ENCODE measurements at regions not wholly inside any gene's neighbourhood (a gene's known extent, or its start where the extent isn't known, plus 50 kb on each side); places are given as distances from the start of the nearest gene placed in this dataset.
A peak's percentile ranks its signal among the peaks of the same experiment; 100 is the strongest.

- in situ Hi-C loops (cut with HindIII; ENCODE audit: low pct_unique_long_range_greater_than_20kb, low sequenced_read_pairs): no loop called here
- no peak for TF ChIP-seq JUND (IDR thresholded peaks at IDR 0.05; ENCODE audit: low read depth)
- DNase-seq (ENCODE audit: low read depth in 1 of 2, low spot score in 1 of 2): no peak
Measured at GRCh38 chr4:22167201-22167600, 218.6 kb upstream of the KCNIP4 start.

DNA sequence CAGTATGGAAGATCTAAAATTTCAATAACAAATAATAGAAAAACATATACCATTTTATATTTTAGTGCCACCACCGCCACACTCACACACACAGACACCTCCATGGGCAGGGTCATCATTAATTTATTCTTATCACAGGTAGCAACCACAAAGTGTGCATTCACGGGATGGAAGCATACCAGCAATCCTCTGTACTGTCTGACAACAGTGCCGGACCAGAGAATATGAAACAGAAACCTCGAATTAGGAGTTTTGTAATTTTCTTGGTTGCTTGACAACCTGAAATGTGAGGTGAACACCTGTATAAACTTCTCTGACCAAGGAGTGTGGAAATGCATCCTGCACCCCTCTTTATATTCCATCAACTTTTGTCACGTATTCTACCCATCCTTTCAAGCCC, 213.9 kb upstream of the KCNIP4 start:
- no peak for DNase-seq (ENCODE audit: low read depth in 1 of 2, low spot score in 1 of 2)
- TF ChIP-seq JUND (IDR thresholded peaks at IDR 0.05; ENCODE audit: low read depth): no peak
- in situ Hi-C loops (cut with HindIII; ENCODE audit: low pct_unique_long_range_greater_than_20kb, low sequenced_read_pairs): no loop called here

GRCh38 chr4:22130741-22131140, 182.2 kb upstream of the KCNIP4 start:
- DNase-seq (ENCODE audit: low read depth in 1 of 2, low spot score in 1 of 2): no peak
- in situ Hi-C loops (cut with HindIII; ENCODE audit: low pct_unique_long_range_greater_than_20kb, low sequenced_read_pairs): no loop called here
- TF ChIP-seq JUND (IDR thresholded peaks at IDR 0.05; ENCODE audit: low read depth): no peak

DNA sequence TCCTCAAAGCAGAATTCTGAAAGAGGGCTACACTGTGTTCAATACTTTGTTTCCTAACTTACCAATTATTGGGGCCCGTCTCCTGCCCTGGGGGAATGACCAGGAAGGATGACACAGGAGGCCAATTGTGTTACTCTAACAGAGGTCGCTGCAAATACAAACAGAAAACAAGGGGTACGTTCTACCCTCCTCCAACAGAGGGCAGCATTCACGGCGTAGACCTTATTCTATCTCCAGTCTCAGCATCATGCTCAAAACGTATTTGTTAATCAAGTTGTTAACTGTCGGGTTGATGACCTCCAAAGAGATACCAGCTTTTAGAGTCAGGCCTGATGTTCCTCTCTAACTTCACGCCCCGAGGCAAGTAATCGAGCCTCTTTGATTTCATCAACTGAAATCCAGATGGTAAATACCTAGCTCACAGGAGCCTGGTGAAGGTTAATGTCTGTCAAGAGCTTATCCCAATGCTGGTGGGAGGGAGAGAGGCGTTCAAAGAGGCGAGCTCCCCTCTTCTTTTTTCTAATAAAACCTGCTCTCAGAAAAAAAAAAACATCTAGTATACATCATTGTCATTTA, 181.0 kb upstream of the KCNIP4 start:
- DNase-seq (ENCODE audit: low read depth in 1 of 2, low spot score in 1 of 2): peak in 1 of 2 experiments; percentile 32
- TF ChIP-seq JUND (IDR thresholded peaks at IDR 0.05; ENCODE audit: low read depth): no peak
- in situ Hi-C loops (cut with HindIII; ENCODE audit: low pct_unique_long_range_greater_than_20kb, low sequenced_read_pairs): no loop called here

GRCh38 chr4:22122062-22122461, 173.5 kb upstream of the KCNIP4 start:
- DNase-seq (ENCODE audit: low read depth in 1 of 2, low spot score in 1 of 2): no peak
- in situ Hi-C loops (cut with HindIII; ENCODE audit: low pct_unique_long_range_greater_than_20kb, low sequenced_read_pairs): no loop called here
- TF ChIP-seq JUND (IDR thresholded peaks at IDR 0.05; ENCODE audit: low read depth): no peak

- in situ Hi-C loops (cut with HindIII; ENCODE audit: low pct_unique_long_range_greater_than_20kb, low sequenced_read_pairs): no loop called here
- no peak for DNase-seq (ENCODE audit: low read depth in 1 of 2, low spot score in 1 of 2)
- TF ChIP-seq JUND (IDR thresholded peaks at IDR 0.05; ENCODE audit: low read depth): no peak
Measured at GRCh38 chr4:22115262-22115661, 166.7 kb upstream of the KCNIP4 start.

GRCh38 chr4:22103768-22104167, 155.2 kb upstream of the KCNIP4 start:
- DNase-seq (ENCODE audit: low read depth in 1 of 2, low spot score in 1 of 2): no peak
- TF ChIP-seq JUND (IDR thresholded peaks at IDR 0.05; ENCODE audit: low read depth): no peak
- in situ Hi-C loops (cut with HindIII; ENCODE audit: low pct_unique_long_range_greater_than_20kb, low sequenced_read_pairs): no loop called here

- DNase-seq (ENCODE audit: low read depth in 1 of 2, low spot score in 1 of 2): no peak
- in situ Hi-C loops (cut with HindIII; ENCODE audit: low pct_unique_long_range_greater_than_20kb, low sequenced_read_pairs): no loop called here
- no peak for TF ChIP-seq JUND (IDR thresholded peaks at IDR 0.05; ENCODE audit: low read depth)
Measured at GRCh38 chr4:22099896-22100295, 151.3 kb upstream of the KCNIP4 start.

- DNase-seq (ENCODE audit: low read depth in 1 of 2, low spot score in 1 of 2): no peak
- in situ Hi-C loops (cut with HindIII; ENCODE audit: low pct_unique_long_range_greater_than_20kb, low sequenced_read_pairs): no loop called here
- TF ChIP-seq JUND (IDR thresholded peaks at IDR 0.05; ENCODE audit: low read depth): no peak
Measured at GRCh38 chr4:22097596-22097995, 149.0 kb upstream of the KCNIP4 start.

DNA sequence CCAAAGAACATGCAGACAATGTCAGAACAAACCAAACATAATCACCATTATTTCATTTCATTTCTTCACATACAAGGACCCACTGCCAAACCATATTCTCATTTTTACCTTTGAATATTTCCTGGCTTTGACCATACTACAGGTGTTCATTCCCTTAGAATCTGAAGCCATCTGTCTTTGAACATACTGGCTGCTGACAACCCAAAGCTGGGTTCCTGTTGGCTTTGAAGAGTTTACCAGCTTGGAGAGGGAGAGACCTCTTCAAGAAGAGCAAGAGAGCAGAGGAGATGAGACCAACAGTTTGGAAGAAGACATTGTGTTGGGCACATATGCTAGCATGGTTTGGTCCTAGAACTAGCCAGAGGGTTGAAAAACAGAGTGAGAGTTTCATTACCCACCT, 145.6 kb upstream of the KCNIP4 start:
- in situ Hi-C loops (cut with HindIII; ENCODE audit: low pct_unique_long_range_greater_than_20kb, low sequenced_read_pairs): no loop called here
- DNase-seq (ENCODE audit: low read depth in 1 of 2, low spot score in 1 of 2): no peak
- TF ChIP-seq JUND (IDR thresholded peaks at IDR 0.05; ENCODE audit: low read depth): no peak

DNA sequence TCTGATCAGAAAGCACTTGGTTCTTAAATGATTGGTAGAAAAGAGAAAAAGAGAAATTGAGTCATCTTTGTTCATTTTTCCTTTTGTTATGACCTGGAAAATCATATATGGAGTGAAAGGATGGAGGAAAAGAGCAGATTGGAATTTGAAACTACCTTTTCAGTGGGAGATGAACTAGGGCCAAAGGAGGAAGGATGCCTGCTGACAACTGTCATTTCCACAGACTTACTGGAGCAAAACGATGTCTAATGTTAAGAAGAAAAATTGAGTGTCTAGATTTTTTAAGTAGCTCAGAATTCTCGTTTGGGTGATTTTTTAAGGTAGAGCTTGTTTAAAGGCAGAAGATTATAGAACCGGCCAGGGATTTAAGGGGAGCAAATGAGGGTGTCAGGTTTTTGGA, 144.6 kb upstream of the KCNIP4 start:
- no peak for DNase-seq (ENCODE audit: low read depth in 1 of 2, low spot score in 1 of 2)
- in situ Hi-C loops (cut with HindIII; ENCODE audit: low pct_unique_long_range_greater_than_20kb, low sequenced_read_pairs): no loop called here
- no peak for TF ChIP-seq JUND (IDR thresholded peaks at IDR 0.05; ENCODE audit: low read depth)

DNA sequence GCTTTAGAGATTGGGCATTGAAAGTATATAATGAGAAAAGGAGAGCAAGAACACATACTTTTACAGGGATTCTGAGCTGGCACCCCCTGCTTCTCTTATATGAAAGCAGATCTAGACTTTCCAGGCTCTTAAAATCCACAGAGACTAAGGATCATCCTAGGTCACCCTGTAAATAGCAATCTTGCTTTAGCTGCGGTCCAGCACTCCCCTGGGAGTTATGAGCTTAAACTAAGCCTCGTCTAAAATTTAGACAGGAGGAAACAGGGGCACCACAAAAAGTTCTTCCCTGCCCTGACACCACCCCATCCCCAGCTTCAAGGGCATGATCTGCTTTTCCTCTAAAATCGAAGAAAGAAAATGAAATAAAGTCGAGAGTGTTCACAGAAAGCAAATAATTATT, 143.3 kb upstream of the KCNIP4 start:
- no peak for DNase-seq (ENCODE audit: low read depth in 1 of 2, low spot score in 1 of 2)
- in situ Hi-C loops (cut with HindIII; ENCODE audit: low pct_unique_long_range_greater_than_20kb, low sequenced_read_pairs): no loop called here
- no peak for TF ChIP-seq JUND (IDR thresholded peaks at IDR 0.05; ENCODE audit: low read depth)

DNA sequence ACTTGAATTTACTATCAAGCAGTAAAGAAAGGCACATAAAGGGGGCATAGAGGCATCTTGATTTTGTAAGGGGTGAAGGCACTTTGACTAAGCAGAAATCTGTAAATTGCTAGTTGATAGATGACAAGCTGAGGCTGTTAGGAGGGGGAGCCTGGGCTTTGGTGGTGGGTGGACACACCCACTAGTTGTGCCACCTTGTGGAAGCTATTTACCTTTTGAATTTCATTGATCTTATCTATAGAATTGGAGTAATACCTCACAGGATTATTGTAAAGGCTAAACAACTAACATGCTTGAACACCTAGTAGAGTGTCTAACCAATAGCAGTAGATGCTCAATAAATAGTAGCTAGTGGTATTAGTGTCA, 142.8 kb upstream of the KCNIP4 start:
- no peak for TF ChIP-seq JUND (IDR thresholded peaks at IDR 0.05; ENCODE audit: low read depth)
- in situ Hi-C loops (cut with HindIII; ENCODE audit: low pct_unique_long_range_greater_than_20kb, low sequenced_read_pairs): no loop called here
- DNase-seq (ENCODE audit: low read depth in 1 of 2, low spot score in 1 of 2): no peak

GRCh38 chr4:22090661-22091351, 142.2 kb upstream of the KCNIP4 start:
- in situ Hi-C loops (cut with HindIII; ENCODE audit: low pct_unique_long_range_greater_than_20kb, low sequenced_read_pairs): no loop called here
- DNase-seq (ENCODE audit: low read depth in 1 of 2, low spot score in 1 of 2): no peak
- no peak for TF ChIP-seq JUND (IDR thresholded peaks at IDR 0.05; ENCODE audit: low read depth)
